ENCODE measurements at regions not wholly inside any gene's neighbourhood (a gene's known extent, or its start where the extent isn't known, plus 50 kb on each side); places are given as distances from the start of the nearest gene placed in this dataset.
"Not testable (repeated sequence)": the region's sequence is repeated elsewhere in the genome, so short reads cannot be mapped to it uniquely, and the experiment has no call there.

DNA sequence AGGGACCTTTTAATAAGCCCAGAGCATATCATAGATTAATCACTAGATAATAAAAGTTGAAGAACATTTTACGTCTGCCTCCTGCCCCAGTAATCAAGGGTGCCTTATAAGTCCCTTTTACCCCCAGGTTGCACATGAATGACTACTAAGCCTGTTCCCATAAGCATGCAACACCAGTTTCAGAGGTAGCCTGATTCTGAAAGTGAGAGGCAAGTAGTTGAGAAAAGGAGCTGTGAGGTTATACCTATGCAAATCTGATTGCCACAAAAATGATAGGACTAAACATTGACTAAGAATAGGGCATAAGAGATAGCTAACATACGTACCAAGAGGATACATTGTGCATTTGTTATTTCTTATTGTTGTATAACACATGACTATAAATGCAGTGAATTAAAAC lies 681.9 kb downstream of the ISL1 start:
- Histone ChIP-seq H3K4me1 (no peaks in the 10 kb centered on the region), H3K27me3 (no peaks in the 10 kb centered on the region), H3K4me3 (no peak overlapping the region), H3K36me3 (no peaks in the 10 kb centered on the region), H3K27ac (no peak overlapping the region), H3K9me3 (no peaks in the 10 kb centered on the region)
- DNase-seq, result no peak
- intact Hi-C loops (cut with DNase I), result no loop called here
- no peak for TF ChIP-seq POLR2A (IDR thresholded peaks at IDR 0.05)
- TF ChIP-seq, protein P1, sequence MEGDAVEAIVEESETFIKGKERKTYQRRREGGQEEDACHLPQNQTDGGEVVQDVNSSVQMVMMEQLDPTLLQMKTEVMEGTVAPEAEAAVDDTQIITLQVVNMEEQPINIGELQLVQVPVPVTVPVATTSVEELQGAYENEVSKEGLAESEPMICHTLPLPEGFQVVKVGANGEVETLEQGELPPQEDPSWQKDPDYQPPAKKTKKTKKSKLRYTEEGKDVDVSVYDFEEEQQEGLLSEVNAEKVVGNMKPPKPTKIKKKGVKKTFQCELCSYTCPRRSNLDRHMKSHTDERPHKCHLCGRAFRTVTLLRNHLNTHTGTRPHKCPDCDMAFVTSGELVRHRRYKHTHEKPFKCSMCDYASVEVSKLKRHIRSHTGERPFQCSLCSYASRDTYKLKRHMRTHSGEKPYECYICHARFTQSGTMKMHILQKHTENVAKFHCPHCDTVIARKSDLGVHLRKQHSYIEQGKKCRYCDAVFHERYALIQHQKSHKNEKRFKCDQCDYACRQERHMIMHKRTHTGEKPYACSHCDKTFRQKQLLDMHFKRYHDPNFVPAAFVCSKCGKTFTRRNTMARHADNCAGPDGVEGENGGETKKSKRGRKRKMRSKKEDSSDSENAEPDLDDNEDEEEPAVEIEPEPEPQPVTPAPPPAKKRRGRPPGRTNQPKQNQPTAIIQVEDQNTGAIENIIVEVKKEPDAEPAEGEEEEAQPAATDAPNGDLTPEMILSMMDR (IDR thresholded peaks at IDR 0.05), result no peak
- ATAC-seq, result no peak
- WGBS (ENCODE audit: insufficient coverage, low coverage, low lambda C conversion rate, missing lambda C conversion rate), result 81% methylated on average over 2 of the region's 2 CpGs

- H3K4me3 ChIP-seq, result no peak overlapping the region
- no peak for DNase-seq
- intact Hi-C loops (cut with DNase I), result no loop called here
- H3K4me1 ChIP-seq, result no peaks in the 10 kb centered on the region
- H3K27me3 ChIP-seq, result no peaks in the 10 kb centered on the region
- no peak overlapping the region for H3K27ac ChIP-seq
- no peak for TF ChIP-seq POLR2A (IDR thresholded peaks at IDR 0.05)
- TF ChIP-seq, protein P1 (IDR thresholded peaks at IDR 0.05), result no peak
- no peaks in the 10 kb centered on the region for H3K9me3 ChIP-seq
- H3K36me3 ChIP-seq, result no peaks in the 10 kb centered on the region
- no peak for ATAC-seq
Measured at GRCh38 chr5:52069997-52070396, 686.7 kb downstream of the ISL1 start.

GRCh38 chr5:52073993-52074689 lies 690.9 kb downstream of the ISL1 start:
- intact Hi-C loops (cut with DNase I), result no loop called here
- DNase-seq (no peak), ATAC-seq (no peak)
- TF ChIP-seq POLR2A (IDR thresholded peaks at IDR 0.05), result no peak
- TF ChIP-seq, protein P1 (IDR thresholded peaks at IDR 0.05), result no peak
- H3K4me1 ChIP-seq, result no peaks in the 10 kb centered on the region
- no peaks in the 10 kb centered on the region for H3K27me3 ChIP-seq
- H3K36me3 ChIP-seq, result no peaks in the 10 kb centered on the region
- 68% methylated on average over 5 of the region's 5 CpGs for WGBS (ENCODE audit: insufficient coverage, low coverage, low lambda C conversion rate, missing lambda C conversion rate)
- H3K4me3 ChIP-seq, result no peak overlapping the region
- no peak overlapping the region for H3K27ac ChIP-seq
- no peaks in the 10 kb centered on the region for H3K9me3 ChIP-seq

DNA sequence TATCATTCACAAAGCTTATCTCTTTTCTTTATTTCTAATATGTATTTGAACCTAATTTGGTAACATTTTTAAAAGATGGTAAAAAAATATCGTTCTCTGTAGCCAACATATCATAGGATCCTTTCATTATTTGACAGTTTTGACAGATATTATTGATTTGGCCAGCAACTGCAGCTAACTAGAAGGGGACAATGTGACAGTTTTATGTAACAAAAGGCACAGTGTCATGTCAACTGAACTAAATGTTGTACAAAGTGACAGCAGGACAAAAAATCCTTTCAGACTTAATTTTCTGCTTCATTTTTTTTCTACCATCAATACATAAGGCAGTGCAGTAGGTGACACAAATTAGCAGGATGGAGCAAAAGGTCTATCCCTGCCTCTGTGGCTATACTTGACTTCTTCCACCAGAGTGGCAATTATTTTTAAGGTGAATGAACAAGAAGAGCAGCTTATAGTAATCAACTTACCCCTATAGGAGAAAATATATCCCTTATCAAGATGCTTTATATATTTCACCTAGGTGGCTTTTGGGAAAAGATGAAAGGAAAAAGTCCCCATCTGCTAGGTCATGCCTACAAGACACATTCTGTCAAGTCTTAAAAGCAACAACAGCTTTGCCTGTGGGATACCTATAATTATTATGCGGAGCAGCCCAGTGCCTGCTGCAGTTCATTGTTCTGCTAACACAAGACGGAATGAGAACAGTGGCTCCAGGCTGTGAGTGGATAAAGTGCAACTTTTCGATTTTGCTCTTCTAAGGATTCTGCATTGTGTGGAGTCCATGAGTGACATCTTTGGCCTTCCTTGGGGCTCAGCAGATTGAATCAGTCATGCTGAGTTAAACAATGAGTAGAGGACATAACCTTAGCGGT lies 694.9 kb downstream of the ISL1 start:
- no peak for ATAC-seq
- no peak overlapping the region for H3K27ac ChIP-seq
- H3K36me3 ChIP-seq, result no peaks in the 10 kb centered on the region
- intact Hi-C loops (cut with DNase I), result no loop called here
- WGBS (ENCODE audit: insufficient coverage, low coverage, low lambda C conversion rate, missing lambda C conversion rate), result 48% methylated on average over 4 of the region's 5 CpGs
- H3K4me1 ChIP-seq, result no peaks in the 10 kb centered on the region
- H3K27me3 ChIP-seq, result no peaks in the 10 kb centered on the region
- DNase-seq, result no peak
- H3K9me3 ChIP-seq, result no peaks in the 10 kb centered on the region
- no peak overlapping the region for H3K4me3 ChIP-seq
- TF ChIP-seq POLR2A (IDR thresholded peaks at IDR 0.05), result no peak
- TF ChIP-seq, protein P1 (IDR thresholded peaks at IDR 0.05), result no peak

- intact Hi-C loops (cut with DNase I); DNase-seq: not testable (repeated sequence)
Measured at GRCh38 chr5:52102311-52102710, 685.4 kb upstream of the ITGA1 start.

More at GRCh38 chr5:52102311-52102710, 685.4 kb upstream of the ITGA1 start:
- H3K4me3 ChIP-seq, H3K4me1 ChIP-seq, H3K27ac ChIP-seq, H3K27me3 ChIP-seq, H3K36me3 ChIP-seq, H3K9me3 ChIP-seq, ATAC-seq: not testable (repeated sequence)
- no CpG with 5 or more reads among the region's 5 CpGs for WGBS (ENCODE audit: insufficient coverage, low coverage, low lambda C conversion rate, missing lambda C conversion rate)

Data from right lobe of liver (tissue), 6 donors.